HEK293T (cell line): ENCODE measurements at regions not wholly inside any gene's neighbourhood (a gene's known extent, or its start where the extent isn't known, plus 50 kb on each side); places are given as distances from the start of the nearest gene placed in this dataset.

Source experiments
- CTCF ChIA-PET: fragments of 350-600 bp; formaldehyde crosslinking; extraction: SDS; loops from one replicate; lab custom pipeline; 2021; ENCODE audit warnings: antibody characterized with exemption, inconsistent platforms; lab: Yijun Ruan, JAX
- POLR2A ChIA-PET: fragments of 350-600 bp; formaldehyde crosslinking; extraction: SDS; loops from one replicate; lab custom pipeline; 2020; ENCODE audit warnings: antibody characterized with exemption, inconsistent platforms; lab: Yijun Ruan, JAX
- DNase-seq: peaks from one replicate; pipeline ENCODE4 v3.0.0; 2012; ENCODE audit warnings: mixed read lengths; ENCODE audit errors: extremely low spot score
- ARNT ChIP-seq: fragments of 450-650 bp; IDR thresholded peaks from 2 replicates; pipeline ENCODE4 v1.6.1; 2017; ENCODE audit warnings: mild to moderate bottlenecking
- BHLHE40 ChIP-seq: fragments of 450-650 bp; IDR thresholded peaks from 2 replicates; pipeline ENCODE4 v1.6.1; 2016; ENCODE audit warnings: mild to moderate bottlenecking, moderate library complexity, borderline replicate concordance
- CTBP1 ChIP-seq: fragments of 450-650 bp; IDR thresholded peaks from 2 replicates; pipeline ENCODE4 v1.6.1; 2016; ENCODE audit warnings: borderline replicate concordance
- ELF4 ChIP-seq: fragments of 450-650 bp; IDR thresholded peaks from 2 replicates; pipeline ENCODE4 v1.6.1; 2017; ENCODE audit warnings: antibody characterized with exemption
- FOXA1 ChIP-seq: fragments of 450-650 bp; IDR thresholded peaks from 2 replicates; pipeline ENCODE4 v1.6.1; 2016; ENCODE audit warnings: mild to moderate bottlenecking
- FOXK2 ChIP-seq: fragments of 450-650 bp; IDR thresholded peaks from 2 replicates; pipeline ENCODE4 v1.6.1; 2016; ENCODE audit warnings: mild to moderate bottlenecking
- FOXM1 ChIP-seq: fragments of 450-650 bp; IDR thresholded peaks from 2 replicates; pipeline ENCODE4 v1.6.1; 2017; ENCODE audit warnings: mild to moderate bottlenecking, borderline replicate concordance
- HDGF ChIP-seq: fragments of 450-650 bp; IDR thresholded peaks from 2 replicates; pipeline ENCODE4 v1.6.1; 2017; ENCODE audit warnings: antibody characterized with exemption, borderline replicate concordance
- L3MBTL2 ChIP-seq: fragments of 450-650 bp; conservative IDR thresholded peaks from 2 replicates; pipeline ENCODE4 v1.6.1; 2016; ENCODE audit warnings: mild to moderate bottlenecking
- LEF1 ChIP-seq: fragments of 450-650 bp; IDR thresholded peaks from 2 replicates; pipeline ENCODE4 v1.6.1; 2017; ENCODE audit warnings: mild to moderate bottlenecking, borderline replicate concordance
- NFRKB ChIP-seq: fragments of 450-650 bp; IDR thresholded peaks from 2 replicates; pipeline ENCODE4 v1.6.1; 2016; ENCODE audit warnings: mild to moderate bottlenecking, moderate library complexity
- SP1 ChIP-seq: fragments of 450-650 bp; IDR thresholded peaks from 2 replicates; pipeline ENCODE4 v1.6.1; 2017
- SUZ12 ChIP-seq: fragments of 450-650 bp; IDR thresholded peaks from 2 replicates; pipeline ENCODE4 v1.6.1; 2016; ENCODE audit warnings: mild to moderate bottlenecking
- TARDBP ChIP-seq: fragments of 450-650 bp; IDR thresholded peaks from 2 replicates; pipeline ENCODE4 v1.6.1; 2016
- ZNF384 ChIP-seq: fragments of 450-650 bp; IDR thresholded peaks from 2 replicates; pipeline ENCODE4 v1.6.1; 2016
- TF ChIP-seq, protein P1 (sequence below): fragments of 450-650 bp; IDR thresholded peaks from 2 replicates; pipeline ENCODE4 v1.6.1; 2016

DNA sequence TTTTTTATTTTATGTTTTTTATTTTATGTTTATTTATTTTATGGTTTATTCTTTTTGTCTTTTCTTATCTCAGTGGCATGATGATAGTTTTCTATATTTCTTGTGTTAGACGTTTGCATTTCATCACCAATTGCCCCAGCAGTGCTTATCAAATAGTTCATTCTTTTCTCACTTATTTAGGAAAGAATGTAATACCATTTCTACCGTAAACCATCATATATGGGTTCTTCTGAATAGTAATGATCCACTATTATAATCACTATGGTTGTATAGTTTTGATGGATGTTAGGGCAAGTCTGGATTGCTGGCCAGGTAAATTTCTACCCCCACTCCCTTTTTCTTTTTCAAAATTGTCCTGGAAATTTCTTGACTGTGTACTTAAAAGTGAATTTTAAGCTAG is 134.6 kb upstream of the FBXO33 start:
- ChIA-PET CTCF (no interaction called here), POLR2A (no interaction called here)
- TF ChIP-seq, protein P1, sequence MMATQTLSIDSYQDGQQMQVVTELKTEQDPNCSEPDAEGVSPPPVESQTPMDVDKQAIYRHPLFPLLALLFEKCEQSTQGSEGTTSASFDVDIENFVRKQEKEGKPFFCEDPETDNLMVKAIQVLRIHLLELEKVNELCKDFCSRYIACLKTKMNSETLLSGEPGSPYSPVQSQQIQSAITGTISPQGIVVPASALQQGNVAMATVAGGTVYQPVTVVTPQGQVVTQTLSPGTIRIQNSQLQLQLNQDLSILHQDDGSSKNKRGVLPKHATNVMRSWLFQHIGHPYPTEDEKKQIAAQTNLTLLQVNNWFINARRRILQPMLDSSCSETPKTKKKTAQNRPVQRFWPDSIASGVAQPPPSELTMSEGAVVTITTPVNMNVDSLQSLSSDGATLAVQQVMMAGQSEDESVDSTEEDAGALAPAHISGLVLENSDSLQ = no peak
- TF ChIP-seq LEF1 = no peak
- no peak for TF ChIP-seq ELF4
- no peak for TF ChIP-seq SUZ12
- TF ChIP-seq FOXA1 = no peak
- no peak for TF ChIP-seq SP1
- TF ChIP-seq FOXM1 = no peak
- no peak for DNase-seq

DNA sequence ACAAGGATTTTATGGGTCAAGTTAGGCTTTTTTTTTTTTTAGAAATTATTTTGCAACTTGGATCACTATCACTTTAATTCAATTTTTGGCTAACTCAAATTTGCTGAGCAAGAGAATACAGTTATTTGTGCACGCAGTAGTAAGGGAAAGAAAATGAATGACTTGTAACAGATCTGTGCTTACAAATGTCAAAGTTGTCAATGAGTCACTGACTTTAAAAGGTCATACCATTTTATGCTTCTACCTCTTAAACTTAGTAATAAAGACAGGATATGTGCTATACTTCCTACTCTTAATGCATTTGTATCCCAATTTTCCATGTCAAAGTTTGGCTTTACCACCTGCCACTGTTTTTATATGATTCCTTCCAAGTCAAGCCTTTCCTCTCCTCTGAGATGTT is 131.1 kb upstream of the FBXO33 start:
- TF ChIP-seq LEF1 (no peak), SUZ12 (no peak), HDGF (no peak), ELF4 (no peak)
- ChIA-PET CTCF (no interaction called here), POLR2A (no interaction called here)
- no peak for DNase-seq

DNA sequence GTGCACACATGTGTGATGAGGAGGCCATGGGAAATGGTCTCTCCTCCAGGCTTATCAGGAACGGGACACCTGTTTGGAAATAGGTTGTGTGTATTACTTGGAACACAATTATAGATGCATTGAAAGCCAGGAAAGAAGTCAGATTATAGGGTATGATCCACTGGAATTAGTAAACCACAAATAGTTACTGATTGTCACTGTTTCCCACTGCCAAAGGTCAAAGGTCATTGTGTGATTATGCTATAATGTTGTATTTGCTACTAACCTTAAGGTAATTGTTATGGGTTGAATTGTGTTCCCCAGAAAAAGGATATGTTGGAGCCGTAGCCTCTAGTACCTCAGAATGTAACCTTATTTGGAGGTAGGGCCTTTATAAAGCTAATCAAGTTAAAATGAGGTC is 129.9 kb upstream of the FBXO33 start:
- DNase-seq = no peak
- POLR2A ChIA-PET = no interaction called here
- no peak for TF ChIP-seq L3MBTL2
- TF ChIP-seq SP1 = no peak
- TF ChIP-seq, protein P1 = no peak
- no peak for TF ChIP-seq SUZ12
- no peak for TF ChIP-seq ARNT
- no peak for TF ChIP-seq FOXA1
- no peak for TF ChIP-seq ZNF384
- no peak for TF ChIP-seq HDGF
- no peak for TF ChIP-seq LEF1
- TF ChIP-seq BHLHE40 = no peak
- no peak for TF ChIP-seq NFRKB
- no peak for TF ChIP-seq TARDBP
- TF ChIP-seq FOXM1 = no peak
- no peak for TF ChIP-seq CTBP1
- CTCF ChIA-PET = no interaction called here

DNA sequence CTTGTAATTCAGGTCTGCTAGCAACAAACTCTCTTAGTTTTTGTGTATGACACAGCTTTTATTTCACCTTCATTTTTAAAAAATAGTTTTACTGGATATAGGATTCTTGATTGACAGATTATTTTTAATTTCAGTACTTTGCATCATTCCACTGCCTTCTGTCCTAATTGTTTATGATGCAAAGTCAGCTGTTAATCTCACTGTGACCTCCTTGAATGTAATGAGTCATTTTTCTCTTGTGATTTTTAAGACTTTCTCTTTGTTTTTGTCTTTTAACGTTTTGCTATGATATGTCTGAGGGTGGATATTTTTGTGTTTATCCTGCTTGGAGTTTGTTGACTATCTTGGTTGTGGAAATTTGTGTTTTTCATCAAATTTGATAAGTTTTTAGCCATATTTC is 126.3 kb upstream of the FBXO33 start:
- POLR2A ChIA-PET = no interaction called here
- CTCF ChIA-PET = no interaction called here
- DNase-seq = no peak
- TF ChIP-seq LEF1 = no peak
- TF ChIP-seq ZNF384 = no peak
- TF ChIP-seq ELF4 = no peak
- TF ChIP-seq FOXA1 = no peak
- no peak for TF ChIP-seq ARNT
- no peak for TF ChIP-seq BHLHE40
- no peak for TF ChIP-seq SUZ12
- TF ChIP-seq HDGF = no peak
- no peak for TF ChIP-seq CTBP1
- no peak for TF ChIP-seq FOXK2
- no peak for TF ChIP-seq SP1

DNA sequence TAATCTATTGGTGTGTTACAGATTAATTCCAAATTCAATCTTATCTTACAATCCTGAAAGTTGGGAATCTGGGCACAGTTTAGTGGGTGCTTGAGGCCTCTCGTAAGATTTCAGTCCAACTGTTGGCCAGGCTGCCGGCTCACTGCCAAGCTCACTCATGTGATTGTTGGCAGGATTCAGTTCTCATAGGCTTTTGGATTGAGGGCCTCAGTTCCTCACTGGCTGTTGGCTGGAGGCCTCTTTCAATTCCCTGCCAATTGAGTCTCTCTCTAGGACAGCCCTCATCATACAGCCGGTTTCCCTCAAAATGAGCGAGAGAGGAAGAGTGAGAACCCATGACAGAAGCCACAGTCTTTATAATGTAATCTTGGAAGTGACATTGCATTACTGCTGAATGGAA is 123.5 kb upstream of the FBXO33 start:
- CTCF ChIA-PET = no interaction called here
- TF ChIP-seq HDGF = no peak
- TF ChIP-seq FOXA1 = no peak
- no peak for TF ChIP-seq CTBP1
- no peak for TF ChIP-seq BHLHE40
- TF ChIP-seq ZNF384 = no peak
- no peak for TF ChIP-seq SP1
- TF ChIP-seq FOXK2 = no peak
- TF ChIP-seq SUZ12 = no peak
- TF ChIP-seq, protein P1 = no peak
- TF ChIP-seq TARDBP = no peak
- TF ChIP-seq ELF4 = no peak
- TF ChIP-seq LEF1 = no peak
- TF ChIP-seq L3MBTL2 = no peak
- TF ChIP-seq NFRKB = no peak
- TF ChIP-seq FOXM1 = no peak
- TF ChIP-seq ARNT = no peak
- POLR2A ChIA-PET = no interaction called here
- DNase-seq = no peak

DNA sequence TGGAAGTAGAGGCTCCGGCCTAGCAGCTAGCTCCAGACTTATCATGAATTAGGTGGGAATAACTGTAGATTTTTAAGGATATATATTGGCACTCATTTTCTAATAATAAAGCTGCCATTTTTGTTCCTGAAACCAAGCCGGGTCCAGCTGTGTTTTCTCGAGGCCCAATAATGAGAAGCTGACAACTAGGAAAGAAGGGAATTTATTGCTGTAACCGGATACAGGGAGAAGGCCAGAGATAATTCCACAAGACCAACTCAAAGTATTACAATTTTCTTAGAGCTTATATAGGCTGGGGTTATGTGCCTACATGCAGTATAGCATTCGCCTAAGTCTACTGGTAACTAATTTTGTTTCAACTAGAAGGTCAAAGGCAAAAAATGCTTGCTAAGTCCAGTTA is 122.3 kb upstream of the FBXO33 start:
- DNase-seq = no peak
- POLR2A ChIA-PET = no interaction called here
- TF ChIP-seq, protein P1 = no peak
- TF ChIP-seq TARDBP (no peak), SUZ12 (no peak), SP1 (no peak)
- CTCF ChIA-PET = no interaction called here
